Body of pancreas (tissue), 4 donors: ENCODE measurements at regions not wholly inside any gene's neighbourhood (a gene's known extent, or its start where the extent isn't known, plus 50 kb on each side); places are given as distances from the start of the nearest gene placed in this dataset.
A peak's percentile ranks its signal among the peaks of the same experiment; 100 is the strongest.

Experiments
- ATAC-seq: fragments of 150-250 bp; one replicate; pipeline ENCODE4 v1.9.1; 2016
- DNase-seq, 4 donors: peaks; one replicate each; pipeline ENCODE4 v3.0.0-alpha.2; 2019
- H3K27ac ChIP-seq, 4 donors: fragments of 200-600 bp; sonication (generic); 1 replicate in 3 of 4; 2 replicates in 1 of 4; pipeline versions ENCODE4 v1.5.1 to v1.6.1; 2016 to 2019; ENCODE audit warnings: mild to moderate bottlenecking in 1 of 4, mixed read lengths in 1 of 4, moderate library complexity in 1 of 4
- H3K27me3 ChIP-seq, 2 donors: fragments of 200-600 bp; sonication (generic); one replicate each; pipeline ENCODE4 v1.6.0; 2016; ENCODE audit warnings: mild to moderate bottlenecking in 1 of 2
- H3K36me3 ChIP-seq, 2 donors: fragments of 200-600 bp; sonication (generic); replicated peaks in 1 of 2; 2 replicates each; pipeline ENCODE4 v1.5.1; 2016; ENCODE audit warnings: low read depth in 2 of 2; ENCODE audit not compliant: insufficient read depth in 1 of 2
- H3K4me1 ChIP-seq: fragments of 200-600 bp; sonication (generic); one replicate; pipeline ENCODE4 v1.6.0; 2016
- H3K4me3 ChIP-seq, 2 donors: fragments of 200-600 bp; sonication (generic); 1 replicate in 1 of 2; 2 replicates in 1 of 2; pipeline ENCODE4 v1.5.1; 2016 to 2019
- H3K9me3 ChIP-seq, 3 donors: fragments of 200-600 bp; sonication (generic); 1 replicate in 2 of 3; 2 replicates in 1 of 3; pipeline ENCODE4 v1.5.1; 2016
- CTCF ChIP-seq, 7 experiments: fragments of 450-650 bp in 4 of 7; fragments of 200-600 bp in 3 of 7; sonication (generic) in 3 of 7; IDR thresholded peaks; one replicate each; pipeline ENCODE4 v1.5.1; 2016 to 2019; ENCODE audit warnings: antibody characterized with exemption in 7 of 7
- POLR2A ChIP-seq, 3 donors: fragments of 450-650 bp; IDR thresholded peaks; one replicate each; pipeline ENCODE4 v1.6.1; 2016; ENCODE audit warnings: antibody characterized with exemption in 3 of 3, mild to moderate bottlenecking in 2 of 3
- WGBS, 2 donors: methylation state at CpG; one replicate each; pipeline ENCODE4 v1.1.5; 2017; 5-methylcytosine and 5-hydroxymethylcytosine counted together
- intact Hi-C: fragments of 100-400 bp; cut with DNase I; formaldehyde crosslinking; loops from one replicate; pipeline ENCODE4 v1.15.1; 2023

DNA sequence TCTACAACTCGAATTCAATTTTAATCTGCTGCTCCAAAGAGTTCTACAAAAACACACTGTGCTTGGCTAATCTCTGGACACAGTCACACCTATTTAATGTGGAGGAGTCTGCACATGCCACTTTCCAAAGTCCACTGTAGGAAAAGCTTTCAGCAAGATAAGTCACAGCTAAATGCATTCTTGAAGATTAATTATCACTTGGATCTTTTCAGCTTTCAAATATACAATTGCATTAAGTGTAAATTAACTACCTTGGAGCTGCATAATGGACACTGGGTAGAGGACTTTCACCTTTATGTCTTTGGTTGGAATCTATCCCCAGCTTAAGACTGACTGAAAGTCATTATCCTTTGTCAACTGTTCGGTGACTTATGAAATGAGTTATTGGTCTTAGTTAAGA lies 565.1 kb downstream of the PIK3C3 start:
- ATAC-seq: no peak

DNA sequence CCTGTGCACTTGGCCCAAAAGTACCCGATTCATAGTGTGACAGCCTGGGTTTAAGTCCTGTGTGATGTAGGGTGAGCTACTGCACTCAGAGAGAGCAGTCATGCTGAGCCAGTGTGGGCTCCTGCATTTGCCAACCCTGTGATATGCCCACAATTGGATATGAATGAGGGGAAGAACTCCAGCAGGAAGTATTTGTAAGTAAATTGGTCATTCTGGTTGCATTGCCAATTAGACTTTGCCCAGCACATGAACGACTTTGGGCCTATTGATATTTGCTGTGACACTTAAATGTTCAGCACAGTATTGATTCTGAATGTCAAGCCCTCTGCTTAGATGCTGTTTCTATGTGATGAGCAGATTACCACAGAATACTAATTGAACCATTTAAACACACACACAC lies 570.9 kb downstream of the PIK3C3 start:
- DNase-seq (peak; percentile 11 to 38 (median 15)), ATAC-seq (peak; percentile 60)
- Histone ChIP-seq H3K4me1 (no peaks in the 10 kb centered on the region), H3K4me3 (no peak overlapping the region), H3K27ac (no peak overlapping the region), H3K9me3 (no peaks in the 10 kb centered on the region), H3K36me3 (no peaks in the 10 kb centered on the region), H3K27me3 (no peaks in the 10 kb centered on the region)
- no peak for TF ChIP-seq POLR2A (IDR thresholded peaks at IDR 0.05)
- no peak for TF ChIP-seq CTCF (IDR thresholded peaks at IDR 0.05)
- WGBS, 2 donors: 23 to 31% methylated on average over 2 of the region's 2 CpGs
- intact Hi-C loops: no loop called here

More for the DNA sequence above, 565.1 kb downstream of the PIK3C3 start:
- no peak for DNase-seq
- 15 to 20% methylated on average over 2 of the region's 2 CpGs for WGBS, 2 donors
- intact Hi-C loops: no loop called here
- Histone ChIP-seq H3K4me3 (no peak overlapping the region), H3K36me3 (no peaks in the 10 kb centered on the region), H3K4me1 (no peaks in the 10 kb centered on the region), H3K27ac (no peak overlapping the region), H3K27me3 (no peaks in the 10 kb centered on the region), H3K9me3 (no peaks in the 10 kb centered on the region)
- TF ChIP-seq CTCF (IDR thresholded peaks at IDR 0.05) (no peak), POLR2A (IDR thresholded peaks at IDR 0.05) (no peak)

- no peak overlapping the region for H3K27ac ChIP-seq
- intact Hi-C loops: no loop called here
- no peaks in the 10 kb centered on the region for H3K36me3 ChIP-seq
- H3K27me3 ChIP-seq: no peaks in the 10 kb centered on the region
- no peaks in the 10 kb centered on the region for H3K4me1 ChIP-seq
- H3K4me3 ChIP-seq: no peak overlapping the region
- DNase-seq (no peak), ATAC-seq (no peak)
- 67 to 79% methylated on average over 5 of the region's 5 CpGs for WGBS, 2 donors
- H3K9me3 ChIP-seq: no peaks in the 10 kb centered on the region
- no peak for TF ChIP-seq POLR2A (IDR thresholded peaks at IDR 0.05)
Observed at GRCh38 chr18:42527766-42528165, 572.7 kb downstream of the PIK3C3 start.

- no peak overlapping the region for H3K4me3 ChIP-seq
- no peak for ATAC-seq
- no peak overlapping the region for H3K27ac ChIP-seq
- TF ChIP-seq CTCF (IDR thresholded peaks at IDR 0.05) (no peak), POLR2A (IDR thresholded peaks at IDR 0.05) (no peak)
- no peaks in the 10 kb centered on the region for H3K9me3 ChIP-seq
- DNase-seq: no peak
- H3K27me3 ChIP-seq: no peaks in the 10 kb centered on the region
- no peaks in the 10 kb centered on the region for H3K4me1 ChIP-seq
- intact Hi-C loops: no loop called here
- no peaks in the 10 kb centered on the region for H3K36me3 ChIP-seq
- 41 to 44% methylated on average over 1 of the region's 1 CpG for WGBS, 2 donors
Observed at GRCh38 chr18:42530276-42530675, 575.2 kb downstream of the PIK3C3 start.

GRCh38 chr18:42532119-42532518 lies 577.1 kb downstream of the PIK3C3 start:
- Histone ChIP-seq H3K27ac (no peak overlapping the region), H3K9me3 (no peaks in the 10 kb centered on the region), H3K27me3 (no peaks in the 10 kb centered on the region), H3K4me1 (no peaks in the 10 kb centered on the region), H3K36me3 (no peaks in the 10 kb centered on the region), H3K4me3 (no peak overlapping the region)
- DNase-seq (no peak), ATAC-seq (no peak)
- TF ChIP-seq CTCF (IDR thresholded peaks at IDR 0.05) (no peak), POLR2A (IDR thresholded peaks at IDR 0.05) (no peak)
- 27 to 49% methylated on average over 1 of the region's 1 CpG for WGBS, 2 donors
- intact Hi-C loops: no loop called here
